ENCODE measurements at regions not wholly inside any gene's neighbourhood (a gene's known extent, or its start where the extent isn't known, plus 50 kb on each side); places are given as distances from the start of the nearest gene placed in this dataset.

- TF ChIP-seq CTCF (IDR thresholded peaks at IDR 0.05), result no peak
- no peak for TF ChIP-seq EP300 (IDR thresholded peaks at IDR 0.05)
- TF ChIP-seq POLR2A (IDR thresholded peaks at IDR 0.05), result no peak
Observed at GRCh38 chr9:13501018-13501417, 221.5 kb upstream of the MPDZ start.

Measured in suprapubic skin (tissue), 3 donors.